HepG2 (cell line): ENCODE measurements at regions not wholly inside any gene's neighbourhood (a gene's known extent, or its start where the extent isn't known, plus 50 kb on each side); places are given as distances from the start of the nearest gene placed in this dataset.
A peak's percentile ranks its signal among the peaks of the same experiment; 100 is the strongest.

Experiments
- ADNP ChIP-seq: sonication (generic); formaldehyde crosslinking; IDR thresholded peaks from 2 replicates; pipeline ENCODE4 v1.4.0; 2020; ENCODE audit warnings: missing genetic modification reagents
- ARNT ChIP-seq: fragments of 450-650 bp; IDR thresholded peaks from 2 replicates; pipeline ENCODE4 v1.6.1; 2017
- ATF7 ChIP-seq, 2 experiments: fragments of 450-650 bp in 1 of 2; sonication (generic) in 1 of 2; formaldehyde crosslinking in 1 of 2; IDR thresholded peaks; 2 replicates each; pipeline versions ENCODE4 v1.4.0 to v1.6.1; 2016 to 2020; ENCODE audit warnings: antibody characterized with exemption in 1 of 2, mild to moderate bottlenecking in 1 of 2, missing genetic modification reagents in 1 of 2
- ATM ChIP-seq: fragments of 450-650 bp; IDR thresholded peaks from 2 replicates; pipeline ENCODE4 v1.7.1; 2017; ENCODE audit warnings: mild to moderate bottlenecking, borderline replicate concordance
- BORCS8-MEF2B ChIP-seq: sonication (generic); formaldehyde crosslinking; IDR thresholded peaks from 2 replicates; pipeline ENCODE4 v1.8.0; 2022; ENCODE audit warnings: mild to moderate bottlenecking, missing genetic modification reagents
- BRF2 ChIP-seq: sonication (generic); formaldehyde crosslinking; IDR thresholded peaks from 2 replicates; pipeline ENCODE4 v1.8.1; 2022; ENCODE audit warnings: mild to moderate bottlenecking, missing genetic modification reagents
- CENPT ChIP-seq: sonication (generic); formaldehyde crosslinking; IDR thresholded peaks from 2 replicates; pipeline ENCODE4 v1.8.0; 2022; ENCODE audit warnings: low read depth, mild to moderate bottlenecking, moderate library complexity, missing genetic modification reagents
- CHCHD3 ChIP-seq: sonication (generic); formaldehyde crosslinking; IDR thresholded peaks from 2 replicates; pipeline ENCODE4 v1.8.0; 2022; ENCODE audit warnings: mild to moderate bottlenecking, missing genetic modification reagents, moderate library complexity
- HMG20B ChIP-seq: conservative IDR thresholded peaks from 2 replicates; pipeline ENCODE4 v1.6.1; 2016; ENCODE audit warnings: missing genetic modification reagents, missing compliant biosample characterization
- LCORL ChIP-seq, 2 experiments: fragments of 450-650 bp in 1 of 2; sonication (generic) in 1 of 2; formaldehyde crosslinking in 1 of 2; IDR thresholded peaks; 2 replicates each; pipeline versions ENCODE4 v1.5.0 to v1.6.1; 2017 to 2020; ENCODE audit warnings: antibody characterized with exemption in 1 of 2, missing genetic modification reagents in 1 of 2
- MXD1 ChIP-seq: sonication (generic); formaldehyde crosslinking; IDR thresholded peaks from 2 replicates; pipeline ENCODE4 v1.4.0; 2020; ENCODE audit warnings: mild to moderate bottlenecking, missing genetic modification reagents
- MYC ChIP-seq: sonication (generic); formaldehyde crosslinking; IDR thresholded peaks from 2 replicates; pipeline ENCODE4 v1.9.0; 2021; ENCODE audit warnings: missing genetic modification reagents, borderline replicate concordance
- RAD21 ChIP-seq: fragments of 450-650 bp; formaldehyde crosslinking; IDR thresholded peaks from 2 replicates; pipeline ENCODE4 v1.5.0; 2020; ENCODE audit warnings: mild to moderate bottlenecking
- RXRB ChIP-seq: IDR thresholded peaks from 2 replicates; pipeline ENCODE4 v1.6.1; 2016; ENCODE audit warnings: borderline replicate concordance, missing genetic modification reagents, missing compliant biosample characterization
- TSC22D2 ChIP-seq: sonication (generic); formaldehyde crosslinking; IDR thresholded peaks from 2 replicates; pipeline ENCODE4 v1.5.1; 2020; ENCODE audit warnings: missing genetic modification reagents, mild to moderate bottlenecking, borderline replicate concordance
- ZNF235 ChIP-seq: sonication (generic); formaldehyde crosslinking; IDR thresholded peaks from 2 replicates; pipeline ENCODE4 v1.8.1; 2023; ENCODE audit warnings: mild to moderate bottlenecking, missing genetic modification reagents, borderline replicate concordance
- ZNF556 ChIP-seq: sonication (generic); formaldehyde crosslinking; IDR thresholded peaks from 2 replicates; pipeline ENCODE4 v1.4.0; 2020; ENCODE audit warnings: mild to moderate bottlenecking, missing genetic modification reagents, borderline replicate concordance
- ZNF563 ChIP-seq: sonication (generic); formaldehyde crosslinking; IDR thresholded peaks from 2 replicates; pipeline ENCODE4 v1.8.0; 2022; ENCODE audit warnings: mild to moderate bottlenecking, moderate library complexity, missing genetic modification reagents
- ZNF570 ChIP-seq: sonication (generic); formaldehyde crosslinking; IDR thresholded peaks from 2 replicates; pipeline ENCODE4 v1.4.0; 2020; ENCODE audit warnings: mild to moderate bottlenecking, missing genetic modification reagents, borderline replicate concordance
- ZNF710 ChIP-seq: sonication (generic); formaldehyde crosslinking; IDR thresholded peaks from 2 replicates; pipeline ENCODE4 v1.5.0; 2020; ENCODE audit warnings: mild to moderate bottlenecking, missing genetic modification reagents, borderline replicate concordance
- ZNF773 ChIP-seq: sonication (generic); formaldehyde crosslinking; IDR thresholded peaks from 2 replicates; pipeline ENCODE4 v1.4.0; 2020; ENCODE audit warnings: missing genetic modification reagents, borderline replicate concordance
- ZSCAN21 ChIP-seq: sonication (generic); formaldehyde crosslinking; IDR thresholded peaks from 2 replicates; pipeline ENCODE4 v1.8.0; 2022; ENCODE audit warnings: mild to moderate bottlenecking, missing genetic modification reagents, moderate library complexity, borderline replicate concordance
- ZSCAN29 ChIP-seq: sonication (generic); formaldehyde crosslinking; conservative IDR thresholded peaks from 2 replicates; pipeline ENCODE4 v1.4.0; 2020; ENCODE audit warnings: mild to moderate bottlenecking, missing genetic modification reagents
- TF ChIP-seq, protein P1 (sequence below): IDR thresholded peaks from 2 replicates; pipeline ENCODE4 v1.6.1; 2012; ENCODE audit warnings: low read depth, low read length, improper control_type of control experiment

DNA sequence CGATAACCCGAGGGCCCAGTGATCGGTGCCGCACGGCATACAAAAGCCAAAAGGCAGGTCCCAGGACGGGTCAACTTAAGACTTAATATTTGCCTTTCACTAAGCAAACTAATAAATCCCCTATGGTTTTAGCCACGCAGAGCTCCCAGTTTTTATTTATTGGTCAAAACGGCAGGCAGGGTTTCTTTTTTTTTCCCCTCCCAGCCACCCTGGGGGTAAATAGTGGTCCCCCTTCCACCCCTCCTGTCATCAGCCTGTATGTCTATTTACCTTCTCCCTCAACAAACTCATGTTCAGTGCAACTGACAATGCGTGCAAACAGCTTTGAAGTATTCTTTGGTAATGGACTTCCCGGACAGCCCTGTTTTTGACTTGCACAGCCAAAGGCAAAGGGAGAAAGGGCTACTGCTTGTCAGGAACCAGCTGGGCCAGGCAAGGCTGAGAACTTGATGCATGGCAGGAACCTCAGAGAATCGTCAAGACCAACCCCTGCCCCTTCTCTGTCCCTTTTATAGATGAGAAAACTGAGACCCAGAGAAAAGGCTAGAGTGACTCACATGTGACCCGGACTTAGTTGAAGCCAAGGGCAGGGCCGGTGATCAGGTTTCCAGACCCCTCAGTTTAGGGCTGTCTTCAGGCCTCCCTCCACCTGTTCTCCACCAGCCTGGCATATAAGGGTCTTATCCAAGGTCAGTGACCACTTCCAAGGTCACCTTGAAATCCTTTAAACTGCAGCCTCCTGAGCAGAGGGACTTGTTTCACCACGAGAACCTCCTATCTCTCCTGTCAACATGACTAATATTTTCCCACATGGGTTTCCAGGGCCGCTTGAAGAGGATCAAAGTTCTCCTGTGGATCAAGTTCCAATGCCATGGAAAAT lies 279.0 kb downstream of the SOX9 start (continued):
- peak; percentile 94 for TF ChIP-seq BRF2 (CRISPR knock-in tag)
- peak; percentile 95; the same call in 1 of the 2 replicates for TF ChIP-seq ZNF710
- peak; percentile 76; the same call in 1 of the 2 replicates for TF ChIP-seq ZSCAN29 (CRISPR knock-in tag)
- no peak; the same call in none of the 2 replicates for TF ChIP-seq RAD21 (CRISPR knock-in tag)
- no peak for TF ChIP-seq ATM
- TF ChIP-seq BORCS8-MEF2B (CRISPR knock-in tag) = peak; percentile 62
- TF ChIP-seq HMG20B (CRISPR knock-in tag) = peak; percentile 96
- TF ChIP-seq ZNF556 (CRISPR knock-in tag) = peak; percentile 92; the same call in 1 of the 2 replicates
- peak; percentile 40; the same call in 1 of the 2 replicates for TF ChIP-seq LCORL (IDR thresholded peaks at IDR 0.05)
- peak; percentile 98 for TF ChIP-seq LCORL (CRISPR knock-in tag; IDR thresholded peaks at IDR 0.05)
- TF ChIP-seq, protein P1, sequence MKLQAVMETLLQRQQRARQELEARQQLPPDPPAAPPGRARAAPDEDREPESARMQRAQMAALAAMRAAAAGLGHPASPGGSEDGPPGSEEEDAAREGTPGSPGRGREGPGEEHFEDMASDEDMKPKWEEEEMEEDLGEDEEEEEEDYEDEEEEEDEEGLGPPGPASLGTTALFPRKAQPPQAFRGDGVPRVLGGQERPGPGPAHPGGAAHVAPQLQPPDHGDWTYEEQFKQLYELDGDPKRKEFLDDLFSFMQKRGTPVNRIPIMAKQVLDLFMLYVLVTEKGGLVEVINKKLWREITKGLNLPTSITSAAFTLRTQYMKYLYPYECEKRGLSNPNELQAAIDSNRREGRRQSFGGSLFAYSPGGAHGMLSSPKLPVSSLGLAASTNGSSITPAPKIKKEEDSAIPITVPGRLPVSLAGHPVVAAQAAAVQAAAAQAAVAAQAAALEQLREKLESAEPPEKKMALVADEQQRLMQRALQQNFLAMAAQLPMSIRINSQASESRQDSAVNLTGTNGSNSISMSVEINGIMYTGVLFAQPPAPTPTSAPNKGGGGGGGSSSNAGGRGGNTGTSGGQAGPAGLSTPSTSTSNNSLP = peak; percentile 84
- TF ChIP-seq CHCHD3 (CRISPR knock-in tag) = no peak
- TF ChIP-seq ZNF570 (CRISPR knock-in tag) = peak; percentile 83; the same call in 1 of the 2 replicates
- TF ChIP-seq ZNF773 = no peak
- TF ChIP-seq ADNP = peak; percentile 64
- TF ChIP-seq MXD1 = peak; percentile 68; the same call in 1 of the 2 replicates
- peak; percentile 88 for TF ChIP-seq CENPT (CRISPR knock-in tag)
- no peak for TF ChIP-seq ZNF563 (CRISPR knock-in tag)
- no peak; the same call in 1 of the 2 replicates for TF ChIP-seq TSC22D2 (CRISPR knock-in tag)
- TF ChIP-seq MYC (CRISPR knock-in tag) = peak; percentile 80
- peak; percentile 39 for TF ChIP-seq ATF7 (IDR thresholded peaks at IDR 0.05)
- TF ChIP-seq ATF7 (CRISPR knock-in tag; IDR thresholded peaks at IDR 0.05) = peak; percentile 75; the same call in 1 of the 2 replicates
- no peak for TF ChIP-seq ARNT
- no peak for TF ChIP-seq ZNF235 (CRISPR knock-in tag)
- TF ChIP-seq ZSCAN21 (CRISPR knock-in tag) = peak; percentile 69; the same call in 1 of the 2 replicates
- TF ChIP-seq RXRB = peak; percentile 93
